ENCODE measurements at regions not wholly inside any gene's neighbourhood (a gene's known extent, or its start where the extent isn't known, plus 50 kb on each side); places are given as distances from the start of the nearest gene placed in this dataset.

DNA sequence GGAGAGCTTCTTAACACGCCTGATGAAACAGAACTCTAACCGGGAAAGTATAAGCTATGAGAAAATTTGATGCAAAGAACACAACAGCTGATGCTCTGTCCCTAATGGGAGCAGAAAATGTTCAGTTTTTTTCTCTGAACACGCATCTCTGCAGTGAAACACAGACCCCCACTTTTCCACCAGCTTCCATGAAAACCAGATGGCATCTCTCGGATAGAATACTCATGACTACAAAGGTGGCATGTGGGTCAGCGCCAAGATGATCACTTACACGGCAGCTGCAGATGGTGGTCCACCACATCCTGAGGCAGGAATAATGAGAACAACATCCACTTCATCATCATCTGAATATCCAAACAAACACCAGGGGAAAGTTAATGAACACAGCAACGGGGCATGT is 85.2 kb upstream of the CNR1 start:
- TF ChIP-seq, protein P1, sequence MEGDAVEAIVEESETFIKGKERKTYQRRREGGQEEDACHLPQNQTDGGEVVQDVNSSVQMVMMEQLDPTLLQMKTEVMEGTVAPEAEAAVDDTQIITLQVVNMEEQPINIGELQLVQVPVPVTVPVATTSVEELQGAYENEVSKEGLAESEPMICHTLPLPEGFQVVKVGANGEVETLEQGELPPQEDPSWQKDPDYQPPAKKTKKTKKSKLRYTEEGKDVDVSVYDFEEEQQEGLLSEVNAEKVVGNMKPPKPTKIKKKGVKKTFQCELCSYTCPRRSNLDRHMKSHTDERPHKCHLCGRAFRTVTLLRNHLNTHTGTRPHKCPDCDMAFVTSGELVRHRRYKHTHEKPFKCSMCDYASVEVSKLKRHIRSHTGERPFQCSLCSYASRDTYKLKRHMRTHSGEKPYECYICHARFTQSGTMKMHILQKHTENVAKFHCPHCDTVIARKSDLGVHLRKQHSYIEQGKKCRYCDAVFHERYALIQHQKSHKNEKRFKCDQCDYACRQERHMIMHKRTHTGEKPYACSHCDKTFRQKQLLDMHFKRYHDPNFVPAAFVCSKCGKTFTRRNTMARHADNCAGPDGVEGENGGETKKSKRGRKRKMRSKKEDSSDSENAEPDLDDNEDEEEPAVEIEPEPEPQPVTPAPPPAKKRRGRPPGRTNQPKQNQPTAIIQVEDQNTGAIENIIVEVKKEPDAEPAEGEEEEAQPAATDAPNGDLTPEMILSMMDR (IDR thresholded peaks at IDR 0.05): no peak
- TF ChIP-seq POLR2A (IDR thresholded peaks at IDR 0.05): no peak

All from thyroid gland (tissue), 4 donors.